GM06990 (cell line): ENCODE measurements at regions not wholly inside any gene's neighbourhood (a gene's known extent, or its start where the extent isn't known, plus 50 kb on each side); places are given as distances from the start of the nearest gene placed in this dataset.

Experiments used
- DNase-seq: peaks from one replicate; pipeline ENCODE4 v3.0.0-alpha.2; 2011; ENCODE audit not compliant: insufficient read length; ENCODE audit errors: extremely low read depth
- H3K27me3 ChIP-seq: replicated peaks from 2 replicates; pipeline ENCODE4 v1.6.0; 2011; ENCODE audit warnings: low read length; ENCODE audit not compliant: control insufficient read depth, insufficient read depth
- H3K36me3 ChIP-seq: 2 replicates; pipeline ENCODE4 v1.5.1; 2011; ENCODE audit warnings: low read length; ENCODE audit not compliant: control insufficient read depth, insufficient read depth
- H3K4me3 ChIP-seq: replicated peaks from 2 replicates; pipeline ENCODE4 v1.5.1; 2011; ENCODE audit warnings: low read depth, mild to moderate bottlenecking, control low read depth, low read length
- CTCF ChIP-seq: IDR thresholded peaks from 2 replicates; pipeline ENCODE4 v1.5.1; 2011; ENCODE audit warnings: low read length, control low read depth, mild to moderate bottlenecking, inconsistent platforms; ENCODE audit not compliant: insufficient read depth, poor library complexity, severe bottlenecking

- no peaks in the 10 kb centered on the region for H3K36me3 ChIP-seq
- no peaks in the 10 kb centered on the region for H3K27me3 ChIP-seq
- DNase-seq = no peak
- H3K4me3 ChIP-seq = no peak overlapping the region
- no peak for TF ChIP-seq CTCF
Measured at GRCh38 chr14:71372411-71372838, 465.2 kb downstream of the PCNX1 start.

- DNase-seq = no peak
- no peaks in the 10 kb centered on the region for H3K36me3 ChIP-seq
- no peak overlapping the region for H3K4me3 ChIP-seq
- no peak for TF ChIP-seq CTCF
- no peaks in the 10 kb centered on the region for H3K27me3 ChIP-seq
Measured at GRCh38 chr14:71373773-71374172, 466.5 kb downstream of the PCNX1 start.

- H3K4me3 ChIP-seq = no peak overlapping the region
- H3K36me3 ChIP-seq = no peaks in the 10 kb centered on the region
- H3K27me3 ChIP-seq = no peaks in the 10 kb centered on the region
- TF ChIP-seq CTCF = no peak
- DNase-seq = no peak
Measured at GRCh38 chr14:71374989-71375388, 467.7 kb downstream of the PCNX1 start.

- no peaks in the 10 kb centered on the region for H3K27me3 ChIP-seq
- no peaks in the 10 kb centered on the region for H3K36me3 ChIP-seq
- no peak for DNase-seq
- TF ChIP-seq CTCF = no peak
- no peak overlapping the region for H3K4me3 ChIP-seq
Measured at GRCh38 chr14:71377099-71377498, 469.8 kb downstream of the PCNX1 start.

GRCh38 chr14:71380271-71380670 lies 473.0 kb downstream of the PCNX1 start:
- Histone ChIP-seq H3K36me3 (no peaks in the 10 kb centered on the region), H3K4me3 (no peak overlapping the region), H3K27me3 (no peaks in the 10 kb centered on the region)
- DNase-seq = no peak
- no peak for TF ChIP-seq CTCF

- no peak for DNase-seq
- Histone ChIP-seq H3K4me3 (no peak overlapping the region), H3K36me3 (no peaks in the 10 kb centered on the region), H3K27me3 (no peaks in the 10 kb centered on the region)
- no peak for TF ChIP-seq CTCF
Measured at GRCh38 chr14:71381814-71382213, 474.6 kb downstream of the PCNX1 start.
